Progenitor cell of endocrine pancreas (in vitro differentiated cells): ENCODE measurements at regions not wholly inside any gene's neighbourhood (a gene's known extent, or its start where the extent isn't known, plus 50 kb on each side); places are given as distances from the start of the nearest gene placed in this dataset.
"Not testable (repeated sequence)": the region's sequence is repeated elsewhere in the genome, so short reads cannot be mapped to it uniquely, and the experiment has no call there.

Experiments
- DNase-seq: peaks from one replicate; pipeline ENCODE4 v3.0.0; 2021; ENCODE audit warnings: low spot score; ENCODE audit not compliant: unreplicated experiment
- H3K27ac Mint-ChIP-seq: 2 replicates; pipeline ENCODE4 v1.8.0; 2021; ENCODE audit warnings: mild to moderate bottlenecking, moderate library complexity, mixed read lengths
- H3K27me3 Mint-ChIP-seq: 2 replicates; pipeline ENCODE4 v1.8.0; 2021; ENCODE audit warnings: mixed read lengths
- H3K36me3 Mint-ChIP-seq: 2 replicates; pipeline ENCODE4 v1.8.0; 2022; ENCODE audit warnings: mixed read lengths; ENCODE audit not compliant: insufficient read depth
- H3K4me1 Mint-ChIP-seq: 2 replicates; pipeline ENCODE4 v1.8.0; 2021; ENCODE audit warnings: low read depth, mixed read lengths
- H3K4me3 Mint-ChIP-seq: 2 replicates; pipeline ENCODE4 v1.8.0; 2021; ENCODE audit warnings: low read depth, mild to moderate bottlenecking, moderate library complexity, mixed read lengths
- H3K9me3 Mint-ChIP-seq: 2 replicates; pipeline ENCODE4 v1.8.0; 2021; ENCODE audit warnings: low read depth, mixed read lengths
- TF ChIP-seq, protein P1 (sequence below): fragments of 200-600 bp; sonication (generic); IDR thresholded peaks from one replicate; pipeline ENCODE4 v1.5.0; 2021; ENCODE audit warnings: antibody characterized with exemption, mild to moderate bottlenecking; ENCODE audit not compliant: unreplicated experiment

DNA sequence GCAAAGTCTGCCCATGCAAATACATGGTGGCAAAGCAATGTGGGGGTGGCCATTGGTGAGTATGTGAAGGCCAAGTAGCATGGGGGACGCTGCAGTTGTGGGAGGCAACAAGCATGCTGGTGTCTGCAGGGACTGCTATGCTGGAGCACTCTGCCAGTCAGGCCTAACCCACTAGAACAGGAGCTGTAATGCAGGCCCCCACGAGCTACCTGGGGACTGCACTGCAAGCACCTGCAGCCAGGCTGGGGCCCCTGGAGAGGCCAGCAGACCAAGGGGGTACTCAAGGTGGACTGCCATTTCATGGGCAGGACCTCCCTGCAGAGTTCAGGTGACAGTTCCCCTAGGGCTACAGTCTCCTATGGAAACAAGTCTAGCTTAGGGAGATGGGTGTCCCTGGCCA lies 183.8 kb upstream of the PDE4D start:
- Mint-ChIP-seq H3K27ac (no peak overlapping the region), H3K36me3 (no peaks in the 10 kb centered on the region), H3K4me1 (no peaks in the 10 kb centered on the region), H3K27me3 (no peaks in the 10 kb centered on the region), H3K9me3 (peaks cover 42% of the 10 kb centered on the region), H3K4me3 (no peak overlapping the region)
- no peak for DNase-seq
- TF ChIP-seq, protein P1, sequence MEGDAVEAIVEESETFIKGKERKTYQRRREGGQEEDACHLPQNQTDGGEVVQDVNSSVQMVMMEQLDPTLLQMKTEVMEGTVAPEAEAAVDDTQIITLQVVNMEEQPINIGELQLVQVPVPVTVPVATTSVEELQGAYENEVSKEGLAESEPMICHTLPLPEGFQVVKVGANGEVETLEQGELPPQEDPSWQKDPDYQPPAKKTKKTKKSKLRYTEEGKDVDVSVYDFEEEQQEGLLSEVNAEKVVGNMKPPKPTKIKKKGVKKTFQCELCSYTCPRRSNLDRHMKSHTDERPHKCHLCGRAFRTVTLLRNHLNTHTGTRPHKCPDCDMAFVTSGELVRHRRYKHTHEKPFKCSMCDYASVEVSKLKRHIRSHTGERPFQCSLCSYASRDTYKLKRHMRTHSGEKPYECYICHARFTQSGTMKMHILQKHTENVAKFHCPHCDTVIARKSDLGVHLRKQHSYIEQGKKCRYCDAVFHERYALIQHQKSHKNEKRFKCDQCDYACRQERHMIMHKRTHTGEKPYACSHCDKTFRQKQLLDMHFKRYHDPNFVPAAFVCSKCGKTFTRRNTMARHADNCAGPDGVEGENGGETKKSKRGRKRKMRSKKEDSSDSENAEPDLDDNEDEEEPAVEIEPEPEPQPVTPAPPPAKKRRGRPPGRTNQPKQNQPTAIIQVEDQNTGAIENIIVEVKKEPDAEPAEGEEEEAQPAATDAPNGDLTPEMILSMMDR: no peak

DNA sequence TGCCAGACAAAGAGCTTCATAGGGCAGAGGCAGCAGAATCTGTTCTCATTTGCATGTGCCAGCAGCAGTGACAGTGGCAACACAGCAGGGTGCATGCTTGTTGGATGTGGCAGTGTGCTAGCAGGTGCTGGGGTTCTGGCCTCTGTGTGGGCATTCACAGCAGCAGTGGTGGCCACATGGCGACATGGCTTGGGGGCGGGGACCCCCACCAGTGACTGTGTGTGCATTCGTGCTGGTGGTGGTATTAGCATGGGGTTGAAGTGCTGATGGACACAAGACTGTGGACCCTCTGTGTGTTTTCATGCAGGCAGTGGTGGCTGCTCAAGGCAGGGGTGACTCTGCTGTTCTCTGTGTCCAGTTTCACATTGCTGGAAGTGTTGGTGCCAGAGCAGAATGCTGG lies 183.2 kb upstream of the PDE4D start:
- Mint-ChIP-seq H3K27me3 (no peaks in the 10 kb centered on the region), H3K9me3 (peaks cover 42% of the 10 kb centered on the region), H3K27ac (no peak overlapping the region), H3K4me3 (no peak overlapping the region), H3K36me3 (no peaks in the 10 kb centered on the region), H3K4me1 (no peaks in the 10 kb centered on the region)
- TF ChIP-seq, protein P1: no peak
- DNase-seq: no peak

GRCh38 chr5:60066502-60066901 lies 173.0 kb upstream of the PDE4D start:
- TF ChIP-seq, protein P1: no peak
- H3K27ac Mint-ChIP-seq: no peak overlapping the region
- H3K27me3 Mint-ChIP-seq: no peaks in the 10 kb centered on the region
- no peak overlapping the region for H3K4me3 Mint-ChIP-seq
- H3K9me3 Mint-ChIP-seq: peaks cover 8% of the 10 kb centered on the region
- H3K36me3 Mint-ChIP-seq: no peaks in the 10 kb centered on the region
- no peaks in the 10 kb centered on the region for H3K4me1 Mint-ChIP-seq
- no peak for DNase-seq

GRCh38 chr5:60060389-60060788 lies 166.9 kb upstream of the PDE4D start:
- DNase-seq: no peak
- Mint-ChIP-seq H3K27me3 (no peaks in the 10 kb centered on the region), H3K4me1 (no peaks in the 10 kb centered on the region), H3K9me3 (peaks cover 10% of the 10 kb centered on the region), H3K4me3 (no peak overlapping the region), H3K36me3 (no peaks in the 10 kb centered on the region), H3K27ac (no peak overlapping the region)
- TF ChIP-seq, protein P1: no peak

DNA sequence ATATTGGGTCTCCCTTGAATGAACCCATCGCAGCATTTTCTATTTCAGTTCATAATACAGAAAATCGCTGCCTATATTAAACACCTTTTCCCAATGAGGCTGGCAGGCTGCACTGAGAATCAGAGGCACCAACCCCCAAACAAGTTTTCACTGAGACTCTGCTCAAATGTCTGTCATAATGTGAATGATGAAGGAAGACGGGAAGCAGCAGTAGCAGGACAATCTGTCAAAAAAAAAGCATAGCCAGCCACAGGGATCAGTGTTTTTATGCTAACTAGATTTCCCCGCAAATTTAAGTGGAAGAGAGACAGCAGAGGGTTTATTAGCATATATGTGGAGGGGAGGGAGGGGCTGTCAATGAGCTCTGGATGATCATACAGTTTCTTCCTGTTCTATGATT lies 162.7 kb upstream of the PDE4D start:
- Mint-ChIP-seq H3K4me3 (no peak overlapping the region), H3K4me1 (no peaks in the 10 kb centered on the region), H3K36me3 (peaks cover 2% of the 10 kb centered on the region), H3K27me3 (no peaks in the 10 kb centered on the region), H3K9me3 (peaks cover 20% of the 10 kb centered on the region), H3K27ac (no peak overlapping the region)
- no peak for DNase-seq
- TF ChIP-seq, protein P1: no peak

DNA sequence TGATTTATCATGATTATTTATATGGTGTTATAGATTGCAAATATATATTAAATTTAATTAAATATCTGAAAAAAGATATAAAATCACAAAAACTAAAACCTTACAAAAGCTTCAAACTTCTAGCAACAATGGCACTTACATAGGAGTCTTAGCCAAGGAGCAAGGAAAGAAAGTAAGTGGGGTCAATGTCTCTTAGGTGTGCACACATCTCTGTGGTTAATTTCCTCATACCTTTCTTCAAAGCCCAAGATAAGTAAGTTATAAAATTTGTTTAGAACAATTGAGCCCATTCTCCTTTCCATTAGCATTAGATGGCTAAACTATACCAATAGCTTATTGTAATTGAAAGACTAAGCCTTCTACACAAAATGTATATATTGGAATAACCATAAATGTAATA lies 161.6 kb upstream of the PDE4D start:
- Mint-ChIP-seq H3K9me3 (peaks cover 27% of the 10 kb centered on the region), H3K27ac (no peak overlapping the region), H3K27me3 (no peaks in the 10 kb centered on the region), H3K4me1 (no peaks in the 10 kb centered on the region), H3K4me3 (no peak overlapping the region), H3K36me3 (peaks cover 3% of the 10 kb centered on the region)
- TF ChIP-seq, protein P1: no peak
- no peak for DNase-seq

GRCh38 chr5:60041996-60042664 lies 148.6 kb upstream of the PDE4D start:
- not testable (repeated sequence) for DNase-seq, H3K27me3 Mint-ChIP-seq, H3K36me3 Mint-ChIP-seq, H3K9me3 Mint-ChIP-seq, H3K4me1 Mint-ChIP-seq, H3K4me3 Mint-ChIP-seq
- H3K27ac Mint-ChIP-seq: peak overlapping the region; percentile 59

DNA sequence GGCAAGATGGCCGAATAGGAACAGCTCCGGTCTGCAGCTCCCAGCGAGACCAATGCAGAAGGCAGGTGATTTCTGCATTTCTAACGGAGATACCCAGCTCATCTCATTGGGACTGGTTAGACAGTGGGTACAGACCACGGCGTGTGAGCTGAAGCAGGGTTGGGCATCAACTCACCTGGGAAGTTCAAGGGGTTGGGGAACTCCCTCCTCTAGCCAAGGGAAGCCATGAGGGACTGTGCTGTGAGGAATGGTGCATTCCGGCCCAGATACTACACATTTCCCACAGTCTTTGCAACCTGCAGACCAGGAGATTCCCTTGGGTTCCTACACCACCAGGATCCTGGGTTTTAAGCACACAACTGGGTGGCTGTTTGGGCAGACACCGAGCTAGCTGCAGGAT lies 148.0 kb upstream of the PDE4D start:
- H3K27ac Mint-ChIP-seq, H3K4me3 Mint-ChIP-seq, H3K27me3 Mint-ChIP-seq, H3K36me3 Mint-ChIP-seq, H3K9me3 Mint-ChIP-seq, DNase-seq: not testable (repeated sequence)
- H3K4me1 Mint-ChIP-seq: peaks cover 11% of the 10 kb centered on the region
